ENCODE measurements at regions not wholly inside any gene's neighbourhood (a gene's known extent, or its start where the extent isn't known, plus 50 kb on each side); places are given as distances from the start of the nearest gene placed in this dataset.

DNA sequence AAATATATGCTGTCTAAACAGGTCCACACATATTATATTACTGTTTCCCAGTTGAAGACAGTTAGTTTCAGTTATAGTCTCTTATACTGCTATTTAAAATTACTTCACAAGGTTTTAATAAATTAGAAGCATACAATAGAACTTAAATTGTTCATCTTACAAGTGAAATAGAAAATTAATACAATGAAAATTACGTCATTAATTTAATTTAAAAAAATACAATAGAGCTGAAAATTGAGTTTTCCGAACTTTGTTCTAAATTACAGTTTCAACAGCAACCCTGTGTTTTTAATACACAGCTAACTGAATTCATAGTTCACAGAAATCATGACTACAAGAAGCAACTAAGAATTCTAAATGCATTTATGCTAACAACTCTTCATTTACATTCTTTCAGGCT, 525.7 kb upstream of the FOXG1 start:
- TF ChIP-seq, protein P1, sequence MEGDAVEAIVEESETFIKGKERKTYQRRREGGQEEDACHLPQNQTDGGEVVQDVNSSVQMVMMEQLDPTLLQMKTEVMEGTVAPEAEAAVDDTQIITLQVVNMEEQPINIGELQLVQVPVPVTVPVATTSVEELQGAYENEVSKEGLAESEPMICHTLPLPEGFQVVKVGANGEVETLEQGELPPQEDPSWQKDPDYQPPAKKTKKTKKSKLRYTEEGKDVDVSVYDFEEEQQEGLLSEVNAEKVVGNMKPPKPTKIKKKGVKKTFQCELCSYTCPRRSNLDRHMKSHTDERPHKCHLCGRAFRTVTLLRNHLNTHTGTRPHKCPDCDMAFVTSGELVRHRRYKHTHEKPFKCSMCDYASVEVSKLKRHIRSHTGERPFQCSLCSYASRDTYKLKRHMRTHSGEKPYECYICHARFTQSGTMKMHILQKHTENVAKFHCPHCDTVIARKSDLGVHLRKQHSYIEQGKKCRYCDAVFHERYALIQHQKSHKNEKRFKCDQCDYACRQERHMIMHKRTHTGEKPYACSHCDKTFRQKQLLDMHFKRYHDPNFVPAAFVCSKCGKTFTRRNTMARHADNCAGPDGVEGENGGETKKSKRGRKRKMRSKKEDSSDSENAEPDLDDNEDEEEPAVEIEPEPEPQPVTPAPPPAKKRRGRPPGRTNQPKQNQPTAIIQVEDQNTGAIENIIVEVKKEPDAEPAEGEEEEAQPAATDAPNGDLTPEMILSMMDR (IDR thresholded peaks at IDR 0.05; ENCODE audit: control extremely low read depth, extremely low read depth) = no peak
- Histone ChIP-seq H3K9me3 (ENCODE audit: control insufficient read depth in 4 of 4, insufficient read depth in 3 of 4, low read length in 3 of 4) (no peaks in the 10 kb centered on the region), H3K27ac (ENCODE audit: low read depth in 1 of 2, low read length in 1 of 2) (no peak overlapping the region), H3K27me3 (ENCODE audit: control insufficient read depth in 3 of 3, insufficient read depth in 3 of 3, low read length in 2 of 3) (no peaks in the 10 kb centered on the region), H3K36me3 (ENCODE audit: control insufficient read depth in 4 of 4, insufficient read depth in 4 of 4, low read length in 4 of 4) (no peaks in the 10 kb centered on the region), H3K9ac (ENCODE audit: insufficient read depth in 1 of 2, low read length in 2 of 2) (no peak overlapping the region), H3K4me3 (no peak overlapping the region), H3K4me1 (ENCODE audit: control insufficient read depth in 5 of 5, insufficient read depth in 5 of 5, low read length in 5 of 5) (no peaks in the 10 kb centered on the region)
- 70 to 82% methylated on average over 2 of the region's 2 CpGs for WGBS, 2 donors
- DNase-seq = no peak
- ATAC-seq (ENCODE audit: insufficient read depth, low FRiP score) = no peak

DNA sequence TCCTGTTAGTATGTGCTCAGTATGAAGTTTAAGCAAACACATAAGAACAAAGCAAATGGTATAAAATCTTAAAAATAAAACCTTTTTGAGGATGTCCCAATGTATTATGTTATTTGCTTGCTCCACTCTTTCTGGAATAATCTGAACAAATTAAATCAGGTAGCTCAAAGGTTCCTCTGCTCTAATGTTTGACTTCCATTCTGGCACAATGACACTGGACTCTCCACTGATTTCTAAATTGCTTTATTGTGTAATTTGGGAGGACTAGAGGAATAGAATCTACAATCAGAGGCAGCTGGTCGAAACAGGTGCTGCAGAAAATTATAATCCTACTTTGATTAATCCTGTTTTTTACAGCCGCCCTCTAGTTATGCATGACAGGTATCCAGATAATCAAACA, 523.7 kb upstream of the FOXG1 start:
- Histone ChIP-seq H3K4me3 (no peak overlapping the region), H3K36me3 (ENCODE audit: control insufficient read depth in 4 of 4, insufficient read depth in 4 of 4, low read length in 4 of 4) (no peaks in the 10 kb centered on the region), H3K9me3 (ENCODE audit: control insufficient read depth in 4 of 4, insufficient read depth in 3 of 4, low read length in 3 of 4) (no peaks in the 10 kb centered on the region), H3K9ac (ENCODE audit: insufficient read depth in 1 of 2, low read length in 2 of 2) (no peak overlapping the region), H3K27ac (ENCODE audit: low read depth in 1 of 2, low read length in 1 of 2) (no peak overlapping the region), H3K4me1 (ENCODE audit: control insufficient read depth in 5 of 5, insufficient read depth in 5 of 5, low read length in 5 of 5) (no peaks in the 10 kb centered on the region), H3K27me3 (ENCODE audit: control insufficient read depth in 3 of 3, insufficient read depth in 3 of 3, low read length in 2 of 3) (no peaks in the 10 kb centered on the region)
- ATAC-seq (ENCODE audit: insufficient read depth, low FRiP score) = no peak
- no peak for DNase-seq
- 73 to 76% methylated on average over 2 of the region's 2 CpGs for WGBS, 2 donors
- TF ChIP-seq, protein P1 (IDR thresholded peaks at IDR 0.05; ENCODE audit: control extremely low read depth, extremely low read depth) = no peak

DNA sequence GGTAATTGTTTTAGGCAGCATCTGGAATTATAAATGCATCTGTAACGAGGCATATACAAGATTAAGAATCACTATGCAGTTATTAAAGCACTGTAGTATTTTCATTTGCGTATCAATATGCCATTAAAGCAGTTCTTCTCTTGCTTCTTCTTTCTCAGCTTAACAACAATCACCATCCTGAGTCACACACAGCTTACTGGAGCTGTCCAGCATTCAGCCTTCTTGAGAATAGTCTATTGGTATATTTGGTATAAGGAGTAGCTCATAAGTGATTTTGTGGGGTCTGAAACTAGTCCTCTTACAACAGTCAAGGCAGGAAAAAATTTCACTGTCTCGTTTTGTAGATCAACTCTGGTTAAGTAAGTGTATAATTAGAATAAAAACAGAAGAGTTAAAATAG, 523.0 kb upstream of the FOXG1 start:
- Histone ChIP-seq H3K27ac (ENCODE audit: low read depth in 1 of 2, low read length in 1 of 2) (no peak overlapping the region), H3K4me3 (no peak overlapping the region), H3K9me3 (ENCODE audit: control insufficient read depth in 4 of 4, insufficient read depth in 3 of 4, low read length in 3 of 4) (peaks cover 0 to 4% (median under 1%) of the 10 kb centered on the region in 4 donors), H3K36me3 (ENCODE audit: control insufficient read depth in 4 of 4, insufficient read depth in 4 of 4, low read length in 4 of 4) (no peaks in the 10 kb centered on the region), H3K4me1 (ENCODE audit: control insufficient read depth in 5 of 5, insufficient read depth in 5 of 5, low read length in 5 of 5) (no peaks in the 10 kb centered on the region), H3K9ac (ENCODE audit: insufficient read depth in 1 of 2, low read length in 2 of 2) (no peak overlapping the region), H3K27me3 (ENCODE audit: control insufficient read depth in 3 of 3, insufficient read depth in 3 of 3, low read length in 2 of 3) (no peaks in the 10 kb centered on the region)
- WGBS, 2 donors = 49 to 55% methylated on average over 3 of the region's 3 CpGs
- DNase-seq (peak in 1 of 3 donors; percentile 3), ATAC-seq (ENCODE audit: insufficient read depth, low FRiP score) (no peak)
- TF ChIP-seq, protein P1 (IDR thresholded peaks at IDR 0.05; ENCODE audit: control extremely low read depth, extremely low read depth) = no peak

DNA sequence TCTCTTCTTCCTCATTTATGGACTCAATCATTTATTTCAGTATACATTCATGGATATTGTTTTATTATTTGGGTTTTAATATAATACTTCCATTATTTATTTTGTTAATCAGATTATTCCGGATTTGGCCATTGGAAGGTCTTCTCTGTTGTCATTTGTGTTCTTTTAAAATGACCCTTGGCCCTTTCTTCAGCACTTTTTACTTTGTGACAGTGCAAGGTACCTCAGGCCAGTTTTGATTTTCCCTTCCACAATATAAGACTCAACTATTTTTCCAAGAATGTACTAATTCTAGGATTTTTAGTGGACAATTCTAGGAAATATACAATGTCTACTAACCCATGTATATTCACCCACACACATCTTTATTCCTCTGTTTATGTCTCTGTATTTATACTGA, 521.4 kb upstream of the FOXG1 start:
- no peaks in the 10 kb centered on the region for H3K36me3 ChIP-seq (ENCODE audit: control insufficient read depth in 4 of 4, insufficient read depth in 4 of 4, low read length in 4 of 4)
- H3K27ac ChIP-seq (ENCODE audit: low read depth in 1 of 2, low read length in 1 of 2) = no peak overlapping the region
- H3K9me3 ChIP-seq (ENCODE audit: control insufficient read depth in 4 of 4, insufficient read depth in 3 of 4, low read length in 3 of 4) = peaks cover 0 to 4% (median 1%) of the 10 kb centered on the region in 4 donors
- H3K4me3 ChIP-seq = no peak overlapping the region
- no peak for DNase-seq
- no peaks in the 10 kb centered on the region for H3K4me1 ChIP-seq (ENCODE audit: control insufficient read depth in 5 of 5, insufficient read depth in 5 of 5, low read length in 5 of 5)
- no peak for ATAC-seq (ENCODE audit: insufficient read depth, low FRiP score)
- H3K9ac ChIP-seq (ENCODE audit: insufficient read depth in 1 of 2, low read length in 2 of 2) = no peak overlapping the region
- no peaks in the 10 kb centered on the region for H3K27me3 ChIP-seq (ENCODE audit: control insufficient read depth in 3 of 3, insufficient read depth in 3 of 3, low read length in 2 of 3)
- TF ChIP-seq, protein P1 (IDR thresholded peaks at IDR 0.05; ENCODE audit: control extremely low read depth, extremely low read depth) = no peak
- 30 to 46% methylated on average over 1 of the region's 1 CpG for WGBS, 2 donors

Measured in lung (tissue), 11 donors.